ENCODE measurements at regions not wholly inside any gene's neighbourhood (a gene's known extent, or its start where the extent isn't known, plus 50 kb on each side); places are given as distances from the start of the nearest gene placed in this dataset.

GRCh38 chr6:3630258-3630835 is 121.2 kb downstream of the PXDC1 start:
- TF ChIP-seq EZH2 (IDR thresholded peaks at IDR 0.05) (no peak), POLR2AphosphoS5 (IDR thresholded peaks at IDR 0.05; ENCODE audit: borderline replicate concordance, low read depth, low read length) (no peak), FOXP2 (optimal IDR thresholded peaks at IDR 0.05; ENCODE audit: control extremely low read depth, extremely low read length, insufficient read depth) (no peak)
